Uterus (tissue), 2 donors: ENCODE measurements at regions not wholly inside any gene's neighbourhood (a gene's known extent, or its start where the extent isn't known, plus 50 kb on each side); places are given as distances from the start of the nearest gene placed in this dataset.

Experiments
- POLR2A ChIP-seq, 2 donors: fragments of 450-650 bp; IDR thresholded peaks; one replicate each; pipeline ENCODE4 v1.6.1; 2016; ENCODE audit warnings: antibody characterized with exemption in 2 of 2, mild to moderate bottlenecking in 1 of 2, moderate library complexity in 1 of 2
- TF ChIP-seq, protein P1 (sequence below), 4 experiments: fragments of 200-600 bp in 2 of 4; fragments of 450-650 bp in 2 of 4; sonication (generic) in 2 of 4; IDR thresholded peaks; one replicate each; pipeline ENCODE4 v1.5.1; 2016 to 2019; ENCODE audit warnings: antibody characterized with exemption in 4 of 4, mild to moderate bottlenecking in 2 of 4, moderate library complexity in 1 of 4

- no peak for TF ChIP-seq POLR2A (IDR thresholded peaks at IDR 0.05)
- TF ChIP-seq, protein P1, sequence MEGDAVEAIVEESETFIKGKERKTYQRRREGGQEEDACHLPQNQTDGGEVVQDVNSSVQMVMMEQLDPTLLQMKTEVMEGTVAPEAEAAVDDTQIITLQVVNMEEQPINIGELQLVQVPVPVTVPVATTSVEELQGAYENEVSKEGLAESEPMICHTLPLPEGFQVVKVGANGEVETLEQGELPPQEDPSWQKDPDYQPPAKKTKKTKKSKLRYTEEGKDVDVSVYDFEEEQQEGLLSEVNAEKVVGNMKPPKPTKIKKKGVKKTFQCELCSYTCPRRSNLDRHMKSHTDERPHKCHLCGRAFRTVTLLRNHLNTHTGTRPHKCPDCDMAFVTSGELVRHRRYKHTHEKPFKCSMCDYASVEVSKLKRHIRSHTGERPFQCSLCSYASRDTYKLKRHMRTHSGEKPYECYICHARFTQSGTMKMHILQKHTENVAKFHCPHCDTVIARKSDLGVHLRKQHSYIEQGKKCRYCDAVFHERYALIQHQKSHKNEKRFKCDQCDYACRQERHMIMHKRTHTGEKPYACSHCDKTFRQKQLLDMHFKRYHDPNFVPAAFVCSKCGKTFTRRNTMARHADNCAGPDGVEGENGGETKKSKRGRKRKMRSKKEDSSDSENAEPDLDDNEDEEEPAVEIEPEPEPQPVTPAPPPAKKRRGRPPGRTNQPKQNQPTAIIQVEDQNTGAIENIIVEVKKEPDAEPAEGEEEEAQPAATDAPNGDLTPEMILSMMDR (IDR thresholded peaks at IDR 0.05) = no peak
Observed at GRCh38 chr2:17388798-17389197, 129.4 kb downstream of the RAD51AP2 start.
